ENCODE measurements at regions not wholly inside any gene's neighbourhood (a gene's known extent, or its start where the extent isn't known, plus 50 kb on each side); places are given as distances from the start of the nearest gene placed in this dataset.
"Not testable (repeated sequence)": the region's sequence is repeated elsewhere in the genome, so short reads cannot be mapped to it uniquely, and the experiment has no call there.

GRCh38 chr4:97132435-97132834 is 1010.8 kb downstream of the STPG2 start:
- no peak for DNase-seq

GRCh38 chr4:97134456-97134855 is 1008.8 kb downstream of the STPG2 start:
- no peak for DNase-seq

DNA sequence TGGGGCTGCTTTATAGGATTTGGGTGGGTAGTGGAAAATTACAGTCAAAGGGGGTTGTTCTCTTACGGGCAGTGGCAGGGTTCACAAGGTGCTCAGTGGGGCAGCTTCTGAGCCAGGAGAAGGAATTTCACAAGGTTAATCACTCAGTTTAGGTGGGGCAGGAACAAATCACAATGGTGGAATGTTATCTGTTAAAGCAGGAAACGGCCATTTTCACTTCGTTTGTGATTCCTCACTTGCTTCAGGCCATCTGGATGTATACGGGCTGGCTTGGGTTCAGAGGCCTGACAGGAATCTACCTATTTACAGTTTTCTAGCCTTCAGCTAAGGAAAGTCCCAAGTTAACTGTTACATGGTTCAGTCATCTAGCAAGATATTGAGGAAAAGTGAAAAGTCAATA is 1003.5 kb downstream of the STPG2 start:
- DNase-seq: no peak

- no peak for DNase-seq
These were observed 1002.7 kb downstream of the STPG2 start for GRCh38 chr4:97140545-97140944.

DNA sequence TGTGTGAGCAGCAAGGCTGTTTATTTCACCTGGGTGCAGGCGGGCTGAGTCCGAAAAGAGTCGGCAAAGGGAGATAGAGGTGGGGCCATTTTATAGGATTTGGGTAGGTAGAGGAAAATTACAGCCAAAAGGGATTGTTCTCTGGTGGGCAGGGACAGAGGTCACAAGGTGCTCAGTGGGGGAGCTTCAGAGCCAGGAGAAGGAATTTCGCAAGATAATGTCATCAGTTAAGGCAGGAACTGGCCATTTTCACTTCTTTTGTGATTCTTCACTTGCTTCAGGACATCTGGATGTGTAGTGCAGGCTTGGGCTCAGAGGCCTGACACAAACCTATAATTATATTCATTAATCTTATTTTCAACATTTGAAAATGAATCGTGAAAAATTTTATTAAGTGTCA is 1001.9 kb downstream of the STPG2 start:
- not testable (repeated sequence) for DNase-seq

GRCh38 chr4:97142410-97142809 is 1000.9 kb downstream of the STPG2 start:
- DNase-seq: no peak

DNA sequence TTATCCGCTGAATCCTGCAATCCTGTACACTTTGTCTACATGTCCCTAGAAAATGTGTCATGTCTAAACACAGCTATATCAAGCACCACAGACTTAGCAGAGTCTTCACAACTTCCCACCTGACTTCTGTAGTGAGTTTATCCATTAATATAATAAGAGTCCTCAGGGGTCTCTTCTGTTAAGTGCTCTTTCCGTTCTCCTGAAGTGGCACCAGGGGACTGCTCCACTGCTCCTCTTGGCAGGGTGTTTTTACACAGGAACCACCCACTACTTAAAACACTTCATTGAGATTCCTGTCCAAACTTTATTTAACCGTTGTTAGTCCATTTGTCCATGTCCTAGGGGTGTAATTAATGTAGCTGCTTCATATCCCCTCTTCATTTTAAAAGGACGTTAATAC is 1000.4 kb downstream of the STPG2 start:
- no peak for DNase-seq

DNA sequence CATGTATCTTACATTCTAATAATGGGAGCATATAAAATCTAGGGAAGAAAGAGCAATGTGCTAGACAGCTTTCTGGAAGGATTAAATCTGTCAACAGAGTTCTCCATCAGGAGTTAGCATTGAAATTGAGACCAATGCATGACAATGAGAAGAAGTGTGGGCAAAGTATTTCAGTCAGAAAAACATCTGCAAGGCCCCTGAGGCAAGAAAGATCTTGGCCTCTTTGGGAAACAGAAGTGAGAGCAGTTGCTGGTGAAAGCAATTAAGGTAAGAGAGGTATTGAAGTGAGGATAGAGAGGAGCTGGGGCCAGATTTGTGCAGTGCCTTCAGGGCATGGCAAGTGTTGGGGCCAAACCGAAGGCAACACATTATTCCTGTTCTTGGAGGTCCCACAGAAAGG is 999.1 kb downstream of the STPG2 start:
- no peak for DNase-seq

DNA sequence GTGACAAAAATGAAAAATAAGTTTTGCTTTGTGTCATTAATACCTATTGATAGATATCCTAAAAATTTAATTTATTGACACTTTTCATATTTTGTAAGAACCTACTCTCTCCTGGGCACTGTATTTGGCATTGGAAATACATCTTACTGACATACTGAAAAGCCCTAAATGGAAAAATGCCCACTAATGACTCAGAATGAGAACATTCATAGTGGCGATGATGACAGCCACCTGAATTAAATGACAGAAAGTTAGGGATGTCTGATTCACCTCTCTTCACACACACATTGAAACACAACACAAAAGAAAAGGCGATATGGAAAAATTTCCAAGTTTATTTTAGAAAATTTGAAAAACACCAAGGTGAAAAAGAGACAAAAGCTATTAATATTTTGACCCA is 992.3 kb downstream of the STPG2 start:
- no peak for DNase-seq

- no peak for DNase-seq
These were observed 991.1 kb downstream of the STPG2 start for GRCh38 chr4:97152149-97152548.

DNA sequence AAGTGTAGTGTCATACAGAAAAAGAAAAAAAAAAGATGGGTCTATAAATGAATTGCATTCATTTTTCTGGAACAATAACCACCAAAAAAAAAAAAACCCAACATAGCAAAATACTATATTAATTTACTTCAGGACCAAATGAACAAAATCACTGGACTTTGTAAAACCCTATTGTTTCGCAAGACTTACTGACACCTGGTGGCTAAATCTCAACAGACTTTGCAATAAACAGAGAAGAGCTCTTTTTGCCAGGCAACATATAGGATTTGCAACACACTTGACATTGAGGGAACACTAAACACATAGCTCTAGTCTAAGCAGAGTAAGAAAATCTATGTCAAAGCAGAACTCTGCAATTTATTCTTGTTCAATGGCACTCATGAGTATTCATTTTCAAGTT is 990.2 kb downstream of the STPG2 start:
- peak; percentile 47 for DNase-seq

DNA sequence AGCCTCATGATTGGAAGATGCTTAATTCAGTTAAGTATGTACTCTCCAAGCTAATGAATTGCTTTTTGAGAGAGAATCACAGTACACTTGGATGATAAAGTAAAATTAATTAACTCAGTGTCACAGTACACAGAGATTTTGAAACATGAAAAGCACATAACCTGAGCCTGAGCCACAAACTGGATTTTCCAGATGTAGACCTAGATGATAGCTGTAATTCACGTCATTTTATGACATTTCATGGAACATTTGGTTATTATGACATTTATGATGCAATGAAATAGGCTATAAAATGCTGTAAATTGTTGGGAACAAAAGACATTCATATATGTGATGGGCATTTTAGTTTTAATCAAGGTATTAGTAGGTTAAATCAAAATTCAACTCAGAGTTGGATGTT is 983.7 kb downstream of the STPG2 start:
- DNase-seq: no peak

GRCh38 chr4:97185233-97185632 is 958.0 kb downstream of the STPG2 start:
- DNase-seq: no peak

DNA sequence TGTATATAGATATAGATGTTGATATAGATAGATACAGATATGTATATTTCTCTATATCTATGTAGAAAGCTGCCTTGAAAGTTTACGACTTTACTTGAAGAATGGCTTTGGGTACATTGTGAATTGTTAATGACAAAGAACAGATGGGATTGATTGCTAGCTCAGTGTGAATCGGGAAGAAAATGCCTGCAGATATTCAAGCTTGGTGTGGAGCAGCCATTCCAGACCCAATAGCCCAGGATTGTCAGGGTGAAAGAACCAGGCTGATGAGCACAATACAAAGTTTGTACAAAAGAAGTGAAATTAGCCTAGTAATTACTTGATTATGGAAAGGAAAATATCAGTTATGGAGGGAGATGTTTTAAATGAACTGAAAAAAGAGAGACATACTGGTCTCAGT is 946.2 kb downstream of the STPG2 start:
- no peak for DNase-seq

- DNase-seq: no peak
These were observed 934.5 kb downstream of the STPG2 start for GRCh38 chr4:97208749-97209148.

DNA sequence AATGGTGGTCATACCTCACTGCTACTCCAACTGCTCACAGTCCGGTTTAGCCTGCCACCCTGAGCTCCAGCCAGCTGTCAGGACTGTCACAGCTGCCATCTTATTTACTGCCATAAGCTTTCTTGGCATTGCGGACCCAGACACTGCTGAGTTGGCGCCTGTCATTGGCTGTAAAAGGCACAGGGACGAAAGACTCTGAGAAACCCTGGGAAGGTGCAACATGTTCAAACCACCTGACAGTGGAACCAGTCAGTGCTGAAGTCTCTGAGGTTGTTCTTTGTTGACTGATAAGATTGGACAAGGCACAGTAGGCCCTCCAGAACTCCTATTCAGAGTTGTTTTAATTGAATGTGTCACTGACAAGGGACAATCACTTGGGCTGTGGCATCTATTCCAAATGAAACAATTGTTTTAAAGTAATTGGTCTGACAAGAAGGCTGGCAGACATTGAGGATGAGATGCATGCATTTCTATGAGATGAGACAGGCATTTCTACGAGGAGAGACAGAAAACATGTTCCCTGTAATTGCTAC is 927.8 kb downstream of the STPG2 start:
- no peak for DNase-seq

DNA sequence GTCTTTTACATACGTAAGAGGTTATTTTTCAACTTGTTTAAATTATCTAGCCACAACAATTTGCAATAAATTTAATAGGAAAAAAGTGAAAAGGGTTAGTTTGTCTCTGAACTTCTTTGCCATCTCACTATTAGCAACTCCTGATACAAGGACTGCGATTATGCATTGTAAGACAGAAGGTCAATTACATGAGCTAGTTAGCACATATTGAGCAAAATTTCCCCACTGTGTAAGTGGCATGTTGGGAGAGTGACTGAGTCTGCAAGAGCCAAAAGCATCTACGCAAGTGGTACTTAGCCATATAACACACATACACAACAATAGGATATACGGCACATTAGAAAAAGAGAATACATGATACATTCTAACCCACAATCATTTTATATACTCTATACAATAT is 927.2 kb downstream of the STPG2 start:
- DNase-seq: no peak

- DNase-seq: peak; percentile 2
These were observed 907.8 kb downstream of the STPG2 start for GRCh38 chr4:97235521-97235920.

DNA sequence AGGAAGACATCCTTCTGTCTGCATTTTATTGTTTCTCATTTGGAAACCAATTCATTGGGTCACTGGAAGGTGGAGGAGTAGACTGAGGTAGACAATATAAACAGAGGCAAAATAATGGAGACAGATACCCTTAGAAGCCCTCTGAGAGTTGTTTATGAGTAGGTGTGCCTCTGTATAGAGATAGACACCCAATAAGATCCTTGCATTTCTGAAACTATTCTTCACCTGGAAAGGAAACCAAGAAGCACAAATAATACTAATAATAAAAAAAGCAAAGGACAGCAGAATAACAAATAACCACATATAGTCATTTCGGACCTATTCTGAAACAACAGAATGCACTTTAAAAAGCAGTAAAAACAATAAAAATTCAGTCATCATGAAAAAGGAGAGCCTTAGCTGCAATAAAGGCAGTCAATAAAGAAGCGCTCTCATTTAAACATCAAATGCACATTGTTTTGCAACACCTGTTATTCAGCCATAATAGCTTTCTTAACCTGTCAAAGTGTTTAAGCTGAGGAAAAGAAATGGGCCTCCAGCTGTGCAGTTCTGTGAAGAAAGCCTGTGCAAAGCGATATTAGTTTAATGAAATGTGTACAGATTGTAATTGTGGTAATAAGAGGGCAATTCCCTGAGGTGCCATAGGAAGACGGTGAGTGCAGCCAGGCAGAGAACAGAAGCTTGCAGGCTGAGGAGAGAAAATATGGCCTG is 904.2 kb downstream of the STPG2 start:
- peak; percentile 72 for DNase-seq

DNA sequence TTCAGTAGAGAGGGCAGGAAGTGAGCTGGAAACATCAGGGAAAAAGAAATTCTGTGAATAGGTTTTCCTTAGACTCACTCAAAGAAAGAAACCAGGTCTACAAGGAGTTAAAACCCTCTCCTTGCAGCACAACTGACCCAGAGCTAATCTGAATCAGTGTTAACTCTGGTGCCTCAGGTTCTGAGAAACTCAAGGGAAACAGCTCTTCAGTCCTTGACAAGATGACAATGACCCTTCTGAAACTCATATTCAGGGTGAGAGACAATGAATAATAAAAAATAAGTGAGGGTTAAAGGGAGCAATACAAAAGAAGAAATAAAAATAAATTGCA is 903.6 kb downstream of the STPG2 start:
- no peak for DNase-seq

GRCh38 chr4:97252615-97253154 is 890.6 kb downstream of the STPG2 start:
- DNase-seq: peak; percentile 30

GRCh38 chr4:97262769-97263168 is 880.5 kb downstream of the STPG2 start:
- no peak for DNase-seq

- DNase-seq: no peak
These were observed 873.2 kb downstream of the STPG2 start for GRCh38 chr4:97270051-97270450.

GRCh38 chr4:97279391-97279790 is 863.9 kb downstream of the STPG2 start:
- no peak for DNase-seq

GRCh38 chr4:97300561-97300960 is 842.7 kb downstream of the STPG2 start:
- DNase-seq: no peak

Measured in COR-L47 (cell line).